Effector memory CD8-positive, alpha-beta T cell (primary cell): ENCODE measurements at regions not wholly inside any gene's neighbourhood (a gene's known extent, or its start where the extent isn't known, plus 50 kb on each side); places are given as distances from the start of the nearest gene placed in this dataset.
A peak's percentile ranks its signal among the peaks of the same experiment; 100 is the strongest.
"Not testable (repeated sequence)": the region's sequence is repeated elsewhere in the genome, so short reads cannot be mapped to it uniquely, and the experiment has no call there.

ENCODE experiments used
- ATAC-seq: fragments of 150-1000 bp; cut with Tn5 transposase; replicated peaks from 2 replicates; pipeline ENCODE4 v1.10.0; 2021; ENCODE audit warnings: mild to moderate bottlenecking, moderate library complexity
- DNase-seq, 3 experiments: peaks; one replicate each; pipeline ENCODE4 v3.0.0; 2021
- H3K27ac Mint-ChIP-seq, 2 donors: one replicate each; pipeline ENCODE4 v1.8.0; 2022; ENCODE audit warnings: mild to moderate bottlenecking in 2 of 2, mixed read lengths in 2 of 2, moderate library complexity in 2 of 2
- H3K27me3 Mint-ChIP-seq, 2 donors: one replicate each; pipeline ENCODE4 v1.8.0; 2022; ENCODE audit warnings: mixed read lengths in 2 of 2
- H3K36me3 Mint-ChIP-seq: one replicate; pipeline ENCODE4 v1.8.0; 2022; ENCODE audit warnings: mild to moderate bottlenecking, moderate library complexity, mixed read lengths; ENCODE audit not compliant: insufficient read depth
- H3K4me1 Mint-ChIP-seq, 2 donors: one replicate each; pipeline ENCODE4 v1.8.0; 2022; ENCODE audit warnings: low read depth in 2 of 2, mixed read lengths in 2 of 2
- H3K4me3 Mint-ChIP-seq, 2 donors: one replicate each; pipeline ENCODE4 v1.8.0; 2022; ENCODE audit warnings: mild to moderate bottlenecking in 2 of 2, mixed read lengths in 2 of 2, moderate library complexity in 2 of 2
- H3K9me3 Mint-ChIP-seq, 2 donors: one replicate each; pipeline ENCODE4 v1.8.0; 2022; ENCODE audit warnings: mixed read lengths in 2 of 2

- ATAC-seq: no peak
- DNase-seq: no peak
- H3K4me3 Mint-ChIP-seq: no peak overlapping the region
- peaks cover 0 to 7% of the 10 kb centered on the region in 2 donors for H3K4me1 Mint-ChIP-seq
- H3K27me3 Mint-ChIP-seq: no peaks in the 10 kb centered on the region
- H3K36me3 Mint-ChIP-seq: peaks cover 2% of the 10 kb centered on the region
- H3K27ac Mint-ChIP-seq: peak overlapping the region in 1 of 2 donors; percentile 57
- H3K9me3 Mint-ChIP-seq: no peaks in the 10 kb centered on the region
These were observed 54.1 kb downstream of the SOCS3 start for GRCh38 chr17:78305801-78306200.

GRCh38 chr17:78304549-78305037 lies 55.3 kb downstream of the SOCS3 start:
- Mint-ChIP-seq H3K27me3 (no peaks in the 10 kb centered on the region), H3K4me3 (no peak overlapping the region), H3K27ac (no peak overlapping the region)

DNA sequence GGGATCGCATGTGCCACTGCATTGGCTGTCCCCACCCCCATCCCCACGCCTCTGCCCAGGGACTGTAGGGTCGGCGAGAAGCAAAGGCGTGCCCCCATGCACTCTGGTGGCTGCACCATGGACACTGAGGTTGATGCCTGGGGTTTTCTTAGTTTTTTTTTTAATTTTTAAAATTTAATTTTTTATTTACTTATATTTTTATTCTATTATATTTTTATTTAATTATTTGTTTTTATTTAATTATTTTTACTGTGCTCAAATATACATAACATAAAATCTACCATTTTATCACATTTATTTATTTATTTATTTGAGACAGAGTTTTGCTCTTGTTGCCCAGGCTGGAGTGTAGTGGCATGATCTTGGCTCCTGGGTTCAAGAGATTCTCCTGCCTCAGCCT lies 57.4 kb downstream of the SOCS3 start:
- DNase-seq (no peak), ATAC-seq (no peak)
- peaks cover 0 to 9% of the 10 kb centered on the region in 2 donors for H3K4me1 Mint-ChIP-seq
- H3K27ac Mint-ChIP-seq: no peak overlapping the region
- H3K4me3 Mint-ChIP-seq: no peak overlapping the region
- H3K36me3 Mint-ChIP-seq: no peaks in the 10 kb centered on the region
- no peaks in the 10 kb centered on the region for H3K9me3 Mint-ChIP-seq
- no peaks in the 10 kb centered on the region for H3K27me3 Mint-ChIP-seq

More at GRCh38 chr17:78304549-78305037, 55.3 kb downstream of the SOCS3 start:
- H3K9me3 Mint-ChIP-seq: no peaks in the 10 kb centered on the region
- H3K4me1 Mint-ChIP-seq: peaks cover 0 to 9% of the 10 kb centered on the region in 2 donors
- no peak for DNase-seq
- ATAC-seq: no peak
- H3K36me3 Mint-ChIP-seq: peaks cover 2% of the 10 kb centered on the region

DNA sequence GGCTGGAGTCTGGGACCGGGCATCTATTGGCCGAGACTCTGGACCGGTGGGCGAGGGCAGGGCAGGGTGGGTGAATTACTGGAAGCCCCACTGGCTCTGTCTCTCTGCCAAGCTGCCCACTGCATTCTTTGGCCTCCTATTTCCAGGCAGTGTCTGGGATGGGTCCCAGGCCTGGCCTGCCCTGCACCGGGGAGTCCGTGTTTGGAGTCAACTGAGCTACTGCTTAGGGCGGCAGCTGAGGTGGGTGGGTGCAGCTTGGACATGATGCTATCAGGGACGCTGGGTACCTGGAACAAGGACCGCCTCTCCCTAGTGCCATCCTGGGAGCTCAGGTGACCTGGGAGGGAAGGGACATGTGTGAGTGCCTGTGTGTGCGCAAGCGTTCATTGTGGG lies 58.1 kb downstream of the SOCS3 start:
- Mint-ChIP-seq H3K27ac (no peak overlapping the region), H3K9me3 (no peaks in the 10 kb centered on the region), H3K4me3 (no peak overlapping the region), H3K27me3 (no peaks in the 10 kb centered on the region), H3K4me1 (peaks cover 0 to 9% of the 10 kb centered on the region in 2 donors), H3K36me3 (no peaks in the 10 kb centered on the region)
- ATAC-seq (no peak), DNase-seq (no peak)

GRCh38 chr17:78300962-78301820 lies 58.7 kb downstream of the SOCS3 start:
- H3K27ac Mint-ChIP-seq: peak overlapping the region in 1 of 2 donors; percentile 74
- H3K4me3 Mint-ChIP-seq: no peak overlapping the region
- H3K9me3 Mint-ChIP-seq: no peaks in the 10 kb centered on the region
- H3K27me3 Mint-ChIP-seq: no peaks in the 10 kb centered on the region
- H3K36me3 Mint-ChIP-seq: no peaks in the 10 kb centered on the region
- H3K4me1 Mint-ChIP-seq: peaks cover 0 to 9% of the 10 kb centered on the region in 2 donors
- ATAC-seq (peak; percentile 31), DNase-seq (no peak)

- Mint-ChIP-seq H3K27ac (no peak overlapping the region), H3K36me3 (no peaks in the 10 kb centered on the region), H3K4me1 (peaks cover 0 to 9% of the 10 kb centered on the region in 2 donors), H3K9me3 (no peaks in the 10 kb centered on the region), H3K4me3 (no peak overlapping the region), H3K27me3 (no peaks in the 10 kb centered on the region)
- no peak for ATAC-seq
- no peak for DNase-seq
These were observed 60.8 kb downstream of the SOCS3 start for GRCh38 chr17:78299049-78299448.

- no peak for ATAC-seq
These were observed 63.3 kb downstream of the TMEM235 start for GRCh38 chr17:78294776-78295175.

DNA sequence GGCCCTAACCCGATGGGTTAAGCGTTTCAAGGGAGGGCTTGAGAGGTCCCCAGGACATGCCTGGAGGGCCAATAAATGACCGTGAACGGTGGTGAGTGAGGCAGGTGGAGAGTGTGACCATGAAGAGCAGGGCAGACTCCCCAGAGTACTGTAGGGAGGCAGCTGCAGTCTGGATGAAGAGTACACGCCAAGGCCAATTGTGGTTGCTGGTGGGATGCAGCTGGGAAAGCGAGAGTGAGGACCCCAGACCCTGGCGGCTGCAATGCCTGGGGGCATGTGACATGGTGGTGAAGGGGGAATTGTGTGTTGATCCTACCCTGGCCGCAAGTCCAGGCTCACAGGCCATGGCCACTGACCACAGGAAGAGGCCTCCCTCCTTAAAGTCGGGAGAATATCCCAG lies 62.9 kb downstream of the TMEM235 start:
- Mint-ChIP-seq H3K36me3 (no peaks in the 10 kb centered on the region), H3K27ac (no peak overlapping the region)
- ATAC-seq: no peak

More at GRCh38 chr17:78294776-78295175, 63.3 kb downstream of the TMEM235 start:
- H3K4me3 Mint-ChIP-seq: no peak overlapping the region
- DNase-seq: no peak
- no peaks in the 10 kb centered on the region for H3K9me3 Mint-ChIP-seq
- H3K36me3 Mint-ChIP-seq: no peaks in the 10 kb centered on the region
- H3K4me1 Mint-ChIP-seq: no peaks in the 10 kb centered on the region
- no peaks in the 10 kb centered on the region for H3K27me3 Mint-ChIP-seq
- no peak overlapping the region for H3K27ac Mint-ChIP-seq

GRCh38 chr17:78293151-78293550 lies 61.7 kb downstream of the TMEM235 start:
- DNase-seq, H3K27ac Mint-ChIP-seq, H3K9me3 Mint-ChIP-seq: not testable (repeated sequence)

More for the DNA sequence above, 62.9 kb downstream of the TMEM235 start:
- Mint-ChIP-seq H3K9me3 (no peaks in the 10 kb centered on the region), H3K4me3 (no peak overlapping the region), H3K4me1 (no peaks in the 10 kb centered on the region), H3K27me3 (no peaks in the 10 kb centered on the region)
- DNase-seq: no peak

GRCh38 chr17:78291944-78292910 lies 60.8 kb downstream of the TMEM235 start:
- DNase-seq (no peak), ATAC-seq (no peak)
- Mint-ChIP-seq H3K4me3 (no peak overlapping the region), H3K9me3 (no peaks in the 10 kb centered on the region), H3K27me3 (no peaks in the 10 kb centered on the region), H3K36me3 (no peaks in the 10 kb centered on the region), H3K4me1 (no peaks in the 10 kb centered on the region), H3K27ac (no peak overlapping the region)

More at GRCh38 chr17:78293151-78293550, 61.7 kb downstream of the TMEM235 start:
- H3K36me3 Mint-ChIP-seq, ATAC-seq, H3K4me1 Mint-ChIP-seq, H3K4me3 Mint-ChIP-seq, H3K27me3 Mint-ChIP-seq: not testable (repeated sequence)

DNA sequence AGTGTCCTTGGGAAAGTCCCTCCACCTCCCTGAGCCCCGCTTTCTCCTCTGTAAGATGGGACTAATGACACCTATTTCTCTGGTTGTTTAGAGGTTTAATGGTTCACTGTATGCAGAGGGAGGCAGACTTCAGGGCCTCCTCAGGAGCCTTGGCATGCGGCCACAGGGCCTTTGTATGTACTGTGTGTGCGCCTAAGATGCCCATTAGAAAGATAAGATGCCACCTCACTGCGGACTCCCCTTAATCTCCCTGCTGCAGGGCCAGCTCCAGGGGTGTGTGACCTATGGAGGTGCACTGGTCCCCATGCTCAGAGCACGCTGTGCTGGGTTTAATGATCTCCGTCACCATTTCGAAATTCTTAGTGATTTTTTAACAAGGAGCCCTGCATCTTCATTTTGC lies 59.3 kb downstream of the TMEM235 start:
- H3K36me3 Mint-ChIP-seq: no peaks in the 10 kb centered on the region
- H3K27ac Mint-ChIP-seq: no peak overlapping the region
- DNase-seq: no peak
- no peaks in the 10 kb centered on the region for H3K27me3 Mint-ChIP-seq
- no peak for ATAC-seq
- H3K4me1 Mint-ChIP-seq: no peaks in the 10 kb centered on the region
- H3K9me3 Mint-ChIP-seq: no peaks in the 10 kb centered on the region
- no peak overlapping the region for H3K4me3 Mint-ChIP-seq
